GM21360 (cell line): ENCODE measurements at regions not wholly inside any gene's neighbourhood (a gene's known extent, or its start where the extent isn't known, plus 50 kb on each side); places are given as distances from the start of the nearest gene placed in this dataset.

Experiments used
- ATAC-seq: cut with Tn5 transposase; IDR thresholded peaks from one replicate; pipeline ENCODE4 v1.9.1; 2021; ENCODE audit warnings: mild to moderate bottlenecking, moderate library complexity; ENCODE audit not compliant: unreplicated experiment

- no peak for ATAC-seq
Measured at GRCh38 chr2:16167870-16168426, 227.6 kb downstream of the MYCN start.

- no peak for ATAC-seq
Measured at GRCh38 chr2:16167451-16167861, 227.1 kb downstream of the MYCN start.

- no peak for ATAC-seq
Measured at GRCh38 chr2:16166327-16166981, 226.1 kb downstream of the MYCN start.

- no peak for ATAC-seq
Measured at GRCh38 chr2:16165518-16166326, 225.4 kb downstream of the MYCN start.

GRCh38 chr2:16162491-16163040, 222.2 kb downstream of the MYCN start:
- ATAC-seq: no peak

GRCh38 chr2:16161768-16162490, 221.6 kb downstream of the MYCN start:
- no peak for ATAC-seq

GRCh38 chr2:16161085-16161565, 220.8 kb downstream of the MYCN start:
- no peak for ATAC-seq

GRCh38 chr2:16160281-16161084, 220.1 kb downstream of the MYCN start:
- ATAC-seq: no peak

GRCh38 chr2:16156411-16156810, 216.1 kb downstream of the MYCN start:
- ATAC-seq: no peak

- no peak for ATAC-seq
Measured at GRCh38 chr2:16155766-16156165, 215.4 kb downstream of the MYCN start.

GRCh38 chr2:16155366-16155765, 215.0 kb downstream of the MYCN start:
- ATAC-seq: no peak

- ATAC-seq: no peak
Measured at GRCh38 chr2:16154501-16155280, 214.3 kb downstream of the MYCN start.

GRCh38 chr2:16154061-16154460, 213.7 kb downstream of the MYCN start:
- no peak for ATAC-seq

- no peak for ATAC-seq
Measured at GRCh38 chr2:16153754-16154035, 213.3 kb downstream of the MYCN start.

- ATAC-seq: no peak
Measured at GRCh38 chr2:16152928-16153753, 212.8 kb downstream of the MYCN start.

GRCh38 chr2:16152071-16152927, 211.9 kb downstream of the MYCN start:
- no peak for ATAC-seq

GRCh38 chr2:16151651-16152050, 211.3 kb downstream of the MYCN start:
- ATAC-seq: no peak

GRCh38 chr2:16151281-16151570, 210.9 kb downstream of the MYCN start:
- ATAC-seq: no peak
